ENCODE measurements at regions not wholly inside any gene's neighbourhood (a gene's known extent, or its start where the extent isn't known, plus 50 kb on each side); places are given as distances from the start of the nearest gene placed in this dataset.
A peak's percentile ranks its signal among the peaks of the same experiment; 100 is the strongest.

DNA sequence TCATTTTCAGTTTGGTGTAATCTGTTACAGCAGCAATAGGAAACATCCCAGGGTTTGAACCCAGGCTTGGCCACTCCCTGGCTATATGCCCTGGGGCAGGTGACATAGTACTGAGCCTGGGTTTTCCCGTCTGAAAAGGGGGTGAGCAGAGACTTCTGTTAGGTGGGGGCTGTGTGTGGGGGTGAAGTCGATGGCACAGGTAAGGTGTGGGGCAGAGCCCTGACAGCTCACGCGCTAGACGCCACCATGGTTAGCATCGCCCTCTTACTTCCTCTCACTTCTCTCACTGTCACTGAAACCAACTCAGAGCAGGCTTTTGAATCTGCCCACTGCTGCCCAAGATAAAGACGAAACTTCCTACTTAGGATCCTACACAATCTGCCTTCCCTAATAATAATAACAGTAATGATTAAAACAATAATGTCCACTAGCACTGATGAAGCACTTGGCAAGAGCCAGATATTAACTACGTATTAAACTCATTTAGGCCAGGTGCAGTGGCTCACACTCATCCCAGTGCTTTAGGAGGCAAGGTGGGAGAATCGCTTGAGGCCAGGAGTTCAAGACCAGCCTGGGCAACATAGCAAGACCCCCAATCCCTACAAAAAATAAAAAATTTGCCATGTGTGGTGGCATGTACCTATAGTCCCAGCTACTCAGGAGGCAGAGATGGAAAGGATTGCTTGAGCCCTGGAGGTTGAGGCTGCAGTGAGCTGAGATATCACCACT lies 117.9 kb upstream of the PTPN1 start:
- no peak for DNase-seq (ENCODE audit: low read depth)

DNA sequence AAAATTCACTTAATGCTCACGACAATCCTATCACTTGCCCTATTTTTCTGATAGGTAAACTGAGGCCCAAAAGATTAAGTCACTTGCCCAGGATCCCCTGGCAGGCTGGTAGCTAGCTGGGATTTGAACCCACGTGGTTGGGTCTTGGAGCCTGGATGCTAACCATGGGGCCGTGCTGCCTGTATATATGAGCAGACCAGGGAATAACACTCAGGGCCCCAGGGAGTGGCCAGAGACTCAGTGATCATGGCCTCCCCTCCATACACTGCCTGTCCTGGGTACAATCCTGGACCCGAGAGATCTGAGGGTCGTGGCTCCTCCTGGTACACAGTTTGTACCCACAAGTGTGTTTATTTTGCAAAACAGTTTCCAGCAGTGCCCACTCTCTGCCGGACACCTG lies 116.9 kb upstream of the PTPN1 start:
- DNase-seq (ENCODE audit: low read depth): no peak

DNA sequence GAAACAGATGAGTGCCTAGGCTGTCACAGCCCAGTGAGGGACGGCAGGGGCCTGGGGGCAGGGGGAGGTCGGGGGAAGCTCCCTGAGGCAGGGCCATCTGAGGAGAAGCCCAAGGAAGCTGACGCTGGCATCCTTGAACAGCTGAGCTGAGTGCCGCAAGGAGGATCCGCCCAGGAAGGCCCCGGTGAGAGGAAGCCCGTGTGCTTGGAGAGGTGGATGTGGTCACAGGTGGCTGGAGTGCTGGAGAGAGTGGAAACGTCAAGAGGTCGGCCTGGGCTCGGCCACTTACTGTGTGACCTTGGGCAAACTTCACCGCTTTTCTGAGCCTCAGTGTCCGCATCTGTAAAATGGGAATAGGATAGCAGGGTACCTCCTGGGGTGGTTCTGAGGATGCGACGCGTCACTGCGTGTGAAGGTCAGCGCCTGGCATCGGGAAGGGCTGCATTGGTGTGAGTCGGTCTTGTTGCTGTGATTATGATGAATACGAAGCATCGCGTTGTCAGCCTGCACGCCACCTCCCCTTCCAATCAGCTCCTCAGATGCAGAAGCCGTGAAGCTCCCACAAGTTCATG lies 116.1 kb upstream of the PTPN1 start:
- DNase-seq (ENCODE audit: low read depth): no peak

DNA sequence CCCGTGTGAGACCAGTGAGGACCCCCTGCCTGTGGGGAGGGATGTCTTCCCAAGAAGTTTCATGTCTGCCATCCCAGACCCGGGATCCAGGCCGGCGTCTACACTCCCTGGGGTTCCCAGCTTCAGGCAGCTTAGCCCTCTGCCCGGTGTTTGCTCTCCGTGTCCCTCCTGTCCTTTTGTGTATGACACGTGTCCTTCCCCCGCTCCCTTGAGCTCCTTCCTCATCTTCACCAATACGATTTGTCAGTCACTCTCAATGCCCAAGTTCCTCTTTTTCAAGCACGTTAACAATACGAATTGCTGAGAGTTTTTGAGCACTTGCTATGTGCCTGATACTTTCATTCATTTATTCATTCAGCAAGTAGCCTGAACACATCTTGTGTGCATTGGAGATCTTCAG lies 115.6 kb upstream of the PTPN1 start:
- no peak for DNase-seq (ENCODE audit: low read depth)

DNA sequence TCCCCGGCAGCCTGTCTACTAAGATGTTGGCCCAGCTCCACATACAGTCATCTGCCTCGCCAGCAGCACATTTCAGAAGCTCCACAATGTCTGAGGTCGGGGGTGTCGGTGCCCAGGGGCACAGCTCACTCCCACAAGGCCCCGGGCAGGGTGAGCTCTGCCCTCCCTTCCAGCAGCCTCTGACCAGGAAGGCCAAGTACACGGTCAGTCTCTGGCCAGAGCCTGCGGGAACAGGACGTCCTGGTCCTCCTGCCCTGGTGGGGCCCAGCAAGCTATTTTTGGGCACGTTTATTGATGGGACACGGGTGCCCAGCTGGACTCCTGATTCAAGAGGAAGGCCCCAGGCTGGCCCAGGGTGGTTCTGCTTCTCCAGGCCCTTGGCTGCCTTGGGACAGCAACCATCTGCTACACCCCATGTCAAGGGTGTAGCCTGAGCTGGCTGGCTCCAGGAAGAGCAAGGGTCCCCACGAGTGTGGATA lies 114.9 kb upstream of the PTPN1 start:
- peak; percentile 24 for DNase-seq (ENCODE audit: low read depth)

DNA sequence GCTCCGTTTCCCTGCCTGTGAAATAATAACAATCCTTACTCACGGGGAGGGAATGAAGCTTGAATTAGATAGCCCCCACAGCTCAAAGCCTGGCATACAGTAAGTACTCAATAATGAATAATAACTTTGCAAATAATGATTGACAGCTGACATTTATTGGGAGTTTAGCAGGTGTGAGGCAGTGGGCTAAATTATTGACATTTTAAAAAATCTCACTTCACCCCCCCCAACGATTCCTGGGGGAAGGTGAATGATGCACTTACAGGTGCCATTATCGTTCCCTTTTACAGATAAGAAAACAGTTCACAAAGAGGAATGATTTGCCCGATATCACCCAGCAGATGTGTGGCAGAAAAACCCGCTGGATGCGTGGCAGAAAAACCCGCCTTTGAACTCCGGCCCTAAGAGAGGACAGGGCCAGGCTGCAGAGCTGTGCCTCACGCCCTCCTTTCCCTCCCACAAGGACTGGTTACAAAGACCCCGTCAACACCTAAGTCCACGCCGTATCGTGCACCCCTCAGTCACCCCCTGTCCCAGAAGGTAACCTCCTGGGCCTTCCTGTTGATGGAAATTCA lies 114.2 kb upstream of the PTPN1 start:
- no peak for DNase-seq (ENCODE audit: low read depth)

DNA sequence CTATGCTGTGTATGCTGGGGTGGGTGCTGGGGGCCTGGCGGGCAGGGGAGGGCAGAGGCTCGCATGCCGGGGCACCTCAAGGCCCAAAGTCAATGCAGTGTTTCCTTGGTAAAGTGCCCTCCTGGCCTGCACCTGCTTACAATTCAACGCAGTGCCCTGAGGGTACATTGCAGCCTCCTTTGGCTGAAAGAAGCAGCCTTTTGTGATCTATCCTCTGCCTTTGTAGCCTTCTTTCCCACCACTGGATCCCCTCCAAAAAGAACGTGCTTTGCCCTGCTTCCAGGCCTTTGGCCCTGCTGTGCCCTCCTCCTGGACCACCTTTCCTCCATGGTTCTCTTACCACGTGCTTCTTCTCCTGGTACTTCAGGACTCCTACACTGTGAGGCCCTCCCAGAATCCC lies 113.6 kb upstream of the PTPN1 start:
- no peak for DNase-seq (ENCODE audit: low read depth)

DNA sequence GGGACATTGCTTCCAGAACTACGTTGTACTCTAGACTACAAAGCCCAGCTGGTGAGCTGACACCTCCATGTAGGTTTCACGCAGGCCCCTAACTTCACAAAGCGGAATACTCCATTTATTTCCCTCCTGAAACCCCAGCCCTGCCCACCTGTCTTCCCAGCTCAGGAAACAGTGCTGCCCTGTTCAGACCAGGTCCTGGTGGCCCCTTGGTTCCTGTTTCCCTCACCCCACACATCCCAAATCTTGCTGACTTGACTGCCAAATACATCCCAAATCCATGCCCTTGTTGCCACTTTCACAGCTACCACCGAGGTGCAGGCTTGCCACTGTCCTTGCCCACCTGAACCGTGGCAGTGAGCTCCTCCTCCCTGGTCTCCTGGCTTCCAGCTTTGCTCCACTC lies 113.1 kb upstream of the PTPN1 start:
- no peak for DNase-seq (ENCODE audit: low read depth)

DNA sequence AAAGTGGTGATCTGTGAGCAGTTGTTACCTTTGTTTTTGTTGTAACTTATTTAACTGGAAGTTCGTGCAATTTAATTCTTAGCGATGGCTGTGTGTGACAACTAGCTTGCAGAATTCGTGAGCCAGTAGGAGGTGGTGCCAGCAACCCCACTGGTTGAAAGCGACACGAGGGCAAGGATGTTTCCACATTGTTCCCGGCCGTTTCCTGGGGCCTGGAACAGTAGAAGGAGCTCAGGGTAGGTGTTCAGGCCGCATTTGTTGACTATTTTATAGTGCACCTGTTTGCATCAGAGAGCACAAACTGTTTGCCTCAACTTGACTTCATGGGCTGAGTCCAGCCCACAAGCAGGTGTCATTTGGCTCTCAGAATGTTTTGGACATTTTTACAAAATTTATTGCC lies 112.1 kb upstream of the PTPN1 start:
- DNase-seq (ENCODE audit: low read depth): no peak

DNA sequence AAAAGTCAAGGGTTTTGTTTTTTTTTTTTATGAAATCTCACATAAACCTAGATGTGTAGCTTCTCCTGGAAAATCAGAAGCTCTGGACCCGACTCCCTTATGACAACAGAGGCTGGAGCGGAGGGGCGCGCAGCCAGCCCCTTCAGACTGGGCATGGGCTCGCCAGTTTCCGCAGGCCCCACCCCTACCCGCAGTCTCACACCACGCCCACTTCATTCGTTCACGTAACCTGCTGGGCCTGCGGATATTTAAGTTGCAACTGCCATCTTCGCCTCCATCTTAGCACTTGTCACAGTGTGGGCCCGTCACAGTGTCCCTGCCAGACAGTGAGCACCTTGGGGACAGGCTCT lies 111.7 kb upstream of the PTPN1 start:
- DNase-seq (ENCODE audit: low read depth): no peak

DNA sequence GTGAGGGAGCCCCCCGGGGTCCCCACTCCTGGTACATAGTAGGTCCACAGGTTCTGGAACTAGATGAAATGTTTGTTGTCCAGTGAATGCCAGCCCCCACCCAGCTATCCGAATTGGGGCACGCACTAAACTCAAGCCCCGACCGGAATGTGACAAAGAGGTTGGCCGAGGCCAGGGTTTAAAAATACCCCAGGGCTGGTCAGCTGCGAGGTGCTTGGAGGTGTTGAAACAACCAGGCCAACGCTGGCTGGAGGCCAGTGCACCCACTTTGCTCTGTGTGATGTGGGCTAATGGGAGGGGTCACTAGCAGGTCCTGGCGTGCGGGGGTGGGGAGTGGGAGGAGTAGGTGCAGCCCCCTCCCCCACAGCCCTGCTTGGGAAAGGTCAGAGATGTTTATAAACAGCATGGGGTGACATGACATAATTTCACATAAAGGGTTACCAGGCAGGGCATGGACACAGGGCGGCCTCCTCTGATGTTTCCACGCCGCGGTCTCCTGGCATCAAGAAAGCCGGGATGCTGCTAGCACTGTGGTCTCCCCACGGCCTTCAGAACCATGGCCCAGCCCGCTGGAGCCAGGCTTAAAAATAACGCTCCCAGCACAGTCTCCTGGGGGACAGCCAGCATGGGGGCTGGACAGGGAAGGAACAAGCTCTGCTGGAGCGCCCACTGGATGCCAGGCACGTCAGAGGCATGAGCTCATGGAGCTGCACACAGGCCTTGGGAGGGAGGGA lies 111.2 kb upstream of the PTPN1 start:
- DNase-seq (ENCODE audit: low read depth): no peak

DNA sequence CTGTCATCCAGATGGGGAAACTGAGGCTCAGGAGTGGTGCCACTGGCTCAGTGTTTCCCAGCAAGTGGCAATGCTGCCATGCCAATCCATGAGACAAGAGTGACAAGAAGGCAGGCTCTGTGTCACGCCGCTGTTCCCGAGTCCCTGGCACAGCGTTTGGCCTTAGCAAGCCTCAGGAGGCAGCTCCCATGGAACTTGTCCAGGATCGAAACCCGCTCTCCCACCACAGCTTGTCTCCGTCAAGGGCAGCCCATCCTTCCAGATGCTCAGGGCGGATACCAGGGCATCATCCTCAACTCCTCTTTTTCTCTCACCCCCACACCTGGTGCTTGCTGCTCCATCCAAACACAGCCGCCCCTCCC lies 110.6 kb upstream of the PTPN1 start:
- DNase-seq (ENCODE audit: low read depth): no peak

DNA sequence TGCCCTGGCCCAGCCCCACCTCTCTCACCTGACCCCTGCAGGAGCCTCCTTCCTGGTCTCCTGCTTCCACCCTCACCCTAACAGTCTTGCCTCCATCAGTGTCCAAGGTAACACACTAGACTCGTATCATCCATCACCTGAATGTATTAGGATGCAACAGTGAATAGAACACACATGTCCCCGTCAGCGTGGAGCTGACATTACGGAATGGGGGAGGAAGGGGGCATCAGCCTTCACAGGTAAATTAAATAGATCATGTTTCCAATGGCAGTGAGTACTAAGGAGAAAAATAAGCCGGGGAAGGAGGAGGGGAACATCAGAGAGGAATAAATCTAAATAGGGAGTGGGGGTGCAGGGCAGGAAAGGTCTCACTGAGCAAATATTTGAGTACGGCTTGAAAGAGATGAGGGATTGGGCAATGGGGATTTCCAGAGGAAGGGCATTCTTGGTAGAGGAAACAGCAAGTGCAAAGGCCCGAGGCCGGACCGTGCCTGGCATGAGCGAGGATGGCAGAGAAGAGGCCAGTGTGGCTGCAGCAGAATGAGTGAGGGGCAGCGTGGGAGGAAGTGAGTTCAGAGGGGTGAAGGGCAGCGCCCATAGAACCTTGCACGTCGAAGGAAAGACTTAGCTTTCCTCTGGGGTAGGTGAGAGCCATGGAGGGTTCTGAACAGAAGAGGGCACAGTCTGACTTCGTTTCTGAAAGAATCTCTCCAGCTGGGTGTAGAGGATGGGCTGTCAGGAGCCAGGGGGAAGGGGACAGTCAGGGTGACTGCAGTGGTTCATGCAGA lies 110.1 kb upstream of the PTPN1 start:
- DNase-seq (ENCODE audit: low read depth): peak; percentile 26

DNA sequence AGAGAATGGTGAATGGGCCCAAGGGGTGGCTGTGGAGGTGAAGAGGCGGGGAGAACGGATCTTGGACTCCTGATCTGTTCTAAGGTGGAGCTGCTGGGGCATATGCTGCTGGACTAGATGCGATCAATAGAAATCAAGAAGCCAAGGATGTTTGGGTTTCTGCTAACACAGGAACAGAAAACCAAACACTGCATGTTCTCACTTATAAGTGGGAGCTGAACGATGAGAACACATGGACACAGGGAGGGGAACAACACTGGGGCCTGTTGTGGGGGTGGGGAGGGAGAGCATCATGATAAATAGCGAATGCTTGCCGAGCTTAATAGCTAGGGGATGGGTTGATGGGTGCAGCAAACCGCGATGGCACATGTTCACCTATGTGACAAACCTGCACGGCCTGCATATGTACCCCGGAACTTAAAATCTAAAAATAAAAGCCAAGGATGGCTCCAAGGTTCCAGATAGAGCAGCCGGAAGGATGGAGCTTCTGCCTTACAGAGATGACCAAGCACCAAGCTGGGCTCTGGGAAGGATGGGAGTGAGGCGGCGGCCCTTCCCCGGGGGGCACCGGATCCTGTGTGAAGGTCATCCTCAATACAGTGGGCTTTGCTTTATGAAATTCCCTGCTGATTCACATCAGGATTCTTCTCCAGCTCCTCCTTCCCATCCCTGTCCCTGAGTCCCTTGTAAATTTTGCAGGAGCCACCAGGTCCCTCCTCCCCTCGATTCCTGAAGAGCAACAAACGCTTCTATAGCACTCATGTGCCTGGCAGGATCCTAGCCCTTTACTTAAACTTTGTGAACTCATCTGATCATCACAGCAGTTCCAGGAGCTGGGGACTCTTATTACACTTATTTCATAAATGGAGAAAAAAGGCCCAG lies 109.2 kb upstream of the PTPN1 start:
- DNase-seq (ENCODE audit: low read depth): no peak

DNA sequence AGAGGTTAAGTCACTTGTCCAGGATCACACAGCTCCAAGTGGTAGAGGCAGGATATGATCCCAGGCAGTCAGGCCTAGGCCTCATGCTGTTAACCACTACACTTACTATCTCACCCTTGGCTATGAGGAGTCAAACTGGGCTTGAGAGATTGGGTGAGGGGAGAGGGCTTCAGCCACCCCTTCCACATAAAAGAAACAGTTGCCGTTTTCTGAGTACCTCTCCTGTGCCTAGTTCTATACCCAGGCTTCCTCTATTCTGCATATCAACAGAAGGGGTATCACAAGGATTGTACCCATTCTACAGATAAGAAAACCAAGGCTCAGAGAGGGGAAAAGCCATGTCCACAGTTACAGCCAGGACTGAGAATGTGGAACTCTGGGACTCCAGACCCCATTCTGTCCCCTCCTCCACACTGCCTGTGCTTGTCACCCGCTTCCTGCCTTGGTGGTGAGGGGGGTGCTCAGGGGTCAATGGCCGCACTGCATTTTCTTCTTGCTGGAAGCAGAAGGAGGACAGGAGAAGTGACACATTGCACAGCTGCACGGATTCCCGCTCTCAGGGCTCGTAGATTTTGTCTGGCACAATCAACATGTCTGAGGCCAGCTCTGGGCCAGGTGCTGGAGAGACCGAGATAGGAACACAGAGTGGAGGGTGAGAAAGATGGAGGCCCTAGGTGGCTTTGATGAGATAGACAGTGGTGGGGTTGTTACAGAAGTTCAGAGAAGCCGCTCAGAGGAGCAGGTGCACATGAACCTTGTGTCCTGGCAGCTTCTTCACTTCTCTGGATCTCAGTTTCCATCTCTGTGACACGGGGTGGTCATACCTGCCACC lies 108.4 kb upstream of the PTPN1 start:
- DNase-seq (ENCODE audit: low read depth): no peak

DNA sequence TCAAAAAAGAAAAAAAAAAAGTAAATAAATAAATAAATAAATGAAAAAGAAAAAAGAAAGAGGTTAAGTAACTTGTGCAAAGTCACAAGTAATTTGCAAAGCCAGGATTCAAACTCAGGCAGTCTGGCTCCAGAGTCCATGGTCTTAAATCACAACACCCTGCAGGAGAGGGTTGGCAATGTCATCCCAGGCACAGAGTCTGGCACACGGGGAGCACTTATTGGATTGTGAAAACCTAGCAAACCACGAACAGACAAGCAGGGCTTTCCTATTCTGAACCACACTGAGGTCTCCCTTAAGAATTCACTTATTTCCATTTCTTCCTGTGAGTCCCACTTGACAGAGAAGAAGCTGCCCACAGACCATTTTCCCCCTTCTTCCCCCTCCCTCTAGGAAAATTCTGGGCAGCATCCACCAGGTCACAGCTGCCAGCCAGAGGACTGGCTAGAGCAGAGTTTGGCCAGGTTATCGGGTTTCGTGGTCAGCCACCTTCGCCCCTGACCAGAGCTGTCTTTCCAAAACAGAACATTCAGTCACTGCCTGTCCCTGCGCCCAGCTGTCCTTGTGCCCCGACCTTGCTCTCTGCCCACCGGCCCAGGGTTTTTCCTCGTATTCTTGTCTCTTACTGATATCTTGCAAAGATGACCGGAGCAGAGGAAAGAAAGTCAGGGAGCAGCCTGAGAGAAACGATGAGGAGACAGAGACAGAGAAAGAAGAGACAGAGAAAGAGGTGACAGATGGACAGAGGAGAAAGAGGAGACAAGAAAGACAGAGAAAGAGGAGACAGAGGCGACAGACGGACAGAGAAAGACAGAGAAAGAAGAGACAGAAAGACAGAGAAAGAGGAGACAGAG lies 106.4 kb upstream of the PTPN1 start:
- no peak for DNase-seq (ENCODE audit: low read depth)

DNA sequence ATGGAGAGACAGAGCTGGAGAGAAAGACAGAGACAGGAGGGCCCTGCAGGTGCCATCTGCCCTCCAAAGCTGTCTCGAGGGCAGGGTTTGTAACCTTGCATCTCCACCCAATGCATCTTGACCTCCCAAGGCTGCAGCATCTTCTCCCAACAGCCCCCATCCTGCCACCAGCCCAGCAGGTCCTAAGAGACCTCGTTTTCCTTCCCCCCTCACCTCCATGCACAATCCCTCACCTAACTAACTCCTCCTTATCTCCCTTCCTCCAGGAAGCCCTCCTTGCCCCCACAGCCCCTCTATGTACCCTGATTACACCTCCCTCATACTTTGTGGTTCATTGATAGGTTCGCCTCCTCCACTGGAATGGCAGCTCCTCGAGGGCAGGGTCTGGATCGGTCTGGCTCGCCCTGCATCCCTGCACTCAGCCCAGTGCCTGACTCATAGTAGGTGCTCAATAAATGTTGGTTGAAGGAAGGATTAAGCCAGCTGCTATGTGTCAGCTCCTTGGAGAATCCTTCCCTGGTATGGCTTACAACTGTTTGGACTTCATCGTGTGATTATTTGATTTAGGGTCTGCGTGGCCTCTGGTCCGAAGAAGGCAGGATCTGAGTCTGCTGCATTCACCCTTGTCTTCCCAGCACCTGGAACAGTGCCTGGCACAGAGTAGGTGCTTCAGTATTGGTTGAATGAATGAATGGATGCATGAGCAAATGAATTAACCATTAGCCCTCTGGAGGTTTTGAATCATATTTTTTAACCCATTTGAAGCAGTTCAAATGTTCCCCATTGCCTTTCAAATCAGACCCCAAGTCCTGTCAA lies 105.6 kb upstream of the PTPN1 start:
- DNase-seq (ENCODE audit: low read depth): no peak

DNA sequence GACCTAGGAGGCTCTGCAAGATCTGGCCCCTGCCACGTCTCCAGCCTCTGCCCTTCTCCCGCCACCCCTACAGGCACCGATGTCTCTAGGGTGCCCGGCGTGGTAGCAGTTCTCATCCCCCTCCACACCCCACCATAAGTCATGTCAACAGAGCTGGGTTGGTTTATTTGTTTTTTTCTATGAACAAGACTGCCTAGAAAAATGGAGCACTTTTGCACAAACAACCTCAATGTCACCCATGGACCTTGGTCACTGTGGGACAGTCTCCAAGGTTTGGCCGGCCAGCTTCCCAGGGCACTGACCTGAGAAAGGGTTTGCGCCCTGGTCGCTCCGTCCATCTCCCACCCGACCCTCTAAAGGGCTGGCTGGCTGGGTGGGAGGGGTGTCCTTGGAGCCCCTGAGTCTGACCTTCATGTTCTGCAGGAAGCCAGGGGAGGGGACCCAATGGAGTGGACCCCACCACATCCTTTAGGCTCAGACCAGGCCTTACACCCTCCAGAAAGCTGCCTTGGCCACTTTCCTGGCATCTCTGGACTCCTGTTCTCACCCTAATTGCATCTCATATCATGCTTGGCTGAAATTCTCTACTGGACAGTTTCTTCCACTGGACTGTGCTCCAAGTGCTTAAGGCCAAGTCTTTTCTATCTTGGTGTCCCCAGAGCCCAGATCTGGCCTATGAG lies 104.8 kb upstream of the PTPN1 start:
- no peak for DNase-seq (ENCODE audit: low read depth)
